A673 (cell line): ENCODE measurements at regions not wholly inside any gene's neighbourhood (a gene's known extent, or its start where the extent isn't known, plus 50 kb on each side); places are given as distances from the start of the nearest gene placed in this dataset.

Experiments
- CTCF ChIP-seq: fragments of 300-800, 200-600 bp; sonication (generic); conservative IDR thresholded peaks from 2 replicates; pipeline ENCODE4 v1.5.1; 2017; ENCODE audit warnings: low read depth, mild to moderate bottlenecking, antibody characterized with exemption, low read length, moderate library complexity, mixed read lengths
- EZH2 ChIP-seq: fragments of 200-600 bp; sonication (generic); IDR thresholded peaks from 2 replicates; pipeline ENCODE4 v1.6.1; 2017; ENCODE audit warnings: borderline replicate concordance, low read depth, mild to moderate bottlenecking, mixed read lengths, antibody characterized with exemption, low read length; ENCODE audit not compliant: poor library complexity, severe bottlenecking

- no peak for TF ChIP-seq EZH2
- TF ChIP-seq CTCF, result no peak
These were observed 174.8 kb upstream of the FOXF1 start for GRCh38 chr16:86335266-86336172.
